ENCODE measurements at regions not wholly inside any gene's neighbourhood (a gene's known extent, or its start where the extent isn't known, plus 50 kb on each side); places are given as distances from the start of the nearest gene placed in this dataset.

DNA sequence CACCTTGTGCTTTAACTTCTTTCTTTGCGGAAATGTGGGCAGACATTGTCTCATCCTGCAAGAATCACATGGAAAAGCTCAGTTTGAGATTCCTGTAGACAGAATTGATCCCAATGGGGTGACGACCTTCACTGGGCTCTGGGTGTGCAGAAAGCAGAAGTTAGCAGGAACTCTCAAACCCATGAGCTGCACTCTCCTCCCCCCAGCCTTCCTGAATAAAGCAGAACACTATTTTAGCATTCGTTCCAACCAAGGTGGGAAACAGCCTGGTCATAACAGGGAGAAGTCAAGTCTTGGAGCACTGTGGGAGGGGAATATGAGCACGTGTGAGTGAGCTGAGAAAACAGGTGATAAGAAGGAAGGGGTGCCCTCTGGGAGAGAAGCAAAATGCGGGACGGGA is 87.4 kb upstream of the FER start:
- ChIA-PET POLR2A (no interaction called here), CTCF (no interaction called here)
- DNase-seq: no peak
- no peaks in the 10 kb centered on the region for H3K36me3 Mint-ChIP-seq (ENCODE audit: low read depth)
- ATAC-seq (ENCODE audit: low read depth): no peak
- H3K27me3 Mint-ChIP-seq: peaks cover 11% of the 10 kb centered on the region
- TF ChIP-seq, protein P1, sequence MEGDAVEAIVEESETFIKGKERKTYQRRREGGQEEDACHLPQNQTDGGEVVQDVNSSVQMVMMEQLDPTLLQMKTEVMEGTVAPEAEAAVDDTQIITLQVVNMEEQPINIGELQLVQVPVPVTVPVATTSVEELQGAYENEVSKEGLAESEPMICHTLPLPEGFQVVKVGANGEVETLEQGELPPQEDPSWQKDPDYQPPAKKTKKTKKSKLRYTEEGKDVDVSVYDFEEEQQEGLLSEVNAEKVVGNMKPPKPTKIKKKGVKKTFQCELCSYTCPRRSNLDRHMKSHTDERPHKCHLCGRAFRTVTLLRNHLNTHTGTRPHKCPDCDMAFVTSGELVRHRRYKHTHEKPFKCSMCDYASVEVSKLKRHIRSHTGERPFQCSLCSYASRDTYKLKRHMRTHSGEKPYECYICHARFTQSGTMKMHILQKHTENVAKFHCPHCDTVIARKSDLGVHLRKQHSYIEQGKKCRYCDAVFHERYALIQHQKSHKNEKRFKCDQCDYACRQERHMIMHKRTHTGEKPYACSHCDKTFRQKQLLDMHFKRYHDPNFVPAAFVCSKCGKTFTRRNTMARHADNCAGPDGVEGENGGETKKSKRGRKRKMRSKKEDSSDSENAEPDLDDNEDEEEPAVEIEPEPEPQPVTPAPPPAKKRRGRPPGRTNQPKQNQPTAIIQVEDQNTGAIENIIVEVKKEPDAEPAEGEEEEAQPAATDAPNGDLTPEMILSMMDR (IDR thresholded peaks at IDR 0.05): no peak
- H3K27ac Mint-ChIP-seq: no peak overlapping the region
- no peaks in the 10 kb centered on the region for H3K4me1 Mint-ChIP-seq
- H3K4me3 Mint-ChIP-seq: no peak overlapping the region
- intact Hi-C loops (cut with micrococcal nuclease): no loop called here
- no peaks in the 10 kb centered on the region for H3K9me3 Mint-ChIP-seq

DNA sequence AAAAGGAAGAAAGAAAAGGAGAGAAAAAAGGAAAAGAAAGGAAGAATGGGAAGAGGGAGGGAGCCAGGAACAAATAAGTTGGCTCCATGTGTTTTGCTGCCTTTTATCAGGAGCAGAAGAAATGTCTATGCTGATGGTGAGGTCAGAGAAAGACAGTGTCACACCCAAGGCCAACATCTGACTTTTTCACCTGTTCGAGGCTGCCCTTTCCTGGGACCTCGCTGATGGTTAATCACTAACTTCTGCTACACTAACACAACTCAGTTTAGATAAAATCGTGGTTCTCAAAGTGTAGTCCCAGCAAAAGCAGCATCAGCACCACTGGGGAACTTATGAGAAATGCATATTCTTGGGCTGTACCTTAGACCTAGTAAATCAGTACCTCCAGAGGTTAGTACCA is 88.2 kb upstream of the FER start:
- intact Hi-C loops (cut with micrococcal nuclease): no loop called here

DNA sequence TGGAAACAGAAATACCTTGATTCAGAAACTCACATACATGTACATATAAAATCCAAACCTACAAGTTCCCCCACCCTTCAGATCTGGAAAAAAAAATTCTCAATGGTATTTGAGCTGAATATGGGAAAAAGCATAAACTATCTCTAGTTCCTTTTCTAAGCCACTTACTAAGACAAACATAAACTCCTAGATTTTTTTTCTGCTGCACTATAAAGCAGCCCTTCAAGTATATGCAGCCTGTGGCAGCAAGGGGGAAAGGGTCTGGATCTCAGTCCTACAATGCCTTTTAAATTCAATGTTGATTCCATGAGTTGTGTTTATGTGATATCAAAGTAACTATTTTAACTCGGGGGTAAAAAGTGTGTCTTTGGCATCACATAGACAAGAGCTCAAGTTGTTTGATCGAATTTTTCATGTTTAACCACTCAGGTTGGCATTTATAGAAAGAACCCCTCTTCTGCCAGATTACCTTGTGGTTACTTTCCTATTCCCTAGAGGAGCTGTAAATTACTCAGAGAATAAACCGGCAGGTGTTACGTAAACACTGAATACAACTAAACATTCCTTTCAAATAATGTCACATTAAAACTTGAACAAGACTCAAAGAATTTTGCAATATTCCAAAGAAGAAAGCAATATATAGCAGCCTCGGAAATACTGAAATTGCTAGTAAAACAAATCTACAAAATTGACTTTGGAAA is 91.8 kb upstream of the FER start:
- ATAC-seq (ENCODE audit: low read depth): no peak
- intact Hi-C loops (cut with micrococcal nuclease): no loop called here

More for the DNA sequence above, 88.2 kb upstream of the FER start:
- TF ChIP-seq, protein P1 (IDR thresholded peaks at IDR 0.05): no peak
- POLR2A ChIA-PET: no interaction called here
- DNase-seq: no peak
- Mint-ChIP-seq H3K27me3 (peaks cover 11% of the 10 kb centered on the region), H3K36me3 (ENCODE audit: low read depth) (no peaks in the 10 kb centered on the region), H3K9me3 (no peaks in the 10 kb centered on the region), H3K27ac (no peak overlapping the region), H3K4me3 (no peak overlapping the region), H3K4me1 (no peaks in the 10 kb centered on the region)
- no peak for ATAC-seq (ENCODE audit: low read depth)
- CTCF ChIA-PET: no interaction called here

DNA sequence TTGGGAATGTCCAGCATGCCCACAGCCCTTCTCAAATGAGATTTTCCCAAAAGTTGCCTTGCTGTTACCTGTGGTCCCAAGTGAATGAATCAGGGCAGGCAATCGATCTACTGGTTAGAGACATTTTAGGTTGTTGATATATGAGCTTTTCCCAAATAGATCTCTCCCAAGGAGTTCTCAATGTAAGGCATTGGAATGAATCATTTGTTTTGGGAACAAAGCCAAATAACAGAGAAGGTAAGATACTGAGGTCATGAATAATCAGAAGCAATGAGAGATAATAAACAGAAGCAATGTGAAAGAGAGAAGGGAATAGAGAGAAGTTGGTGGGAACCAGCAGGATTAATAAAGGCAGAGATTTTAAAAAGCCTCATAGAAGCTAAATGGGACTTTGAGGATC is 93.6 kb upstream of the FER start:
- ChIA-PET CTCF (interaction anchor here (1.3 kb wide), 1 partner anchor 12 kb away, joined by 3 read pairs; no protein-coding TSS in a partner anchor), POLR2A (no interaction called here)
- Mint-ChIP-seq H3K36me3 (ENCODE audit: low read depth) (no peaks in the 10 kb centered on the region), H3K9me3 (no peaks in the 10 kb centered on the region), H3K4me3 (no peak overlapping the region), H3K4me1 (no peaks in the 10 kb centered on the region), H3K27ac (no peak overlapping the region), H3K27me3 (peaks cover 5% of the 10 kb centered on the region)
- ATAC-seq (ENCODE audit: low read depth) (no peak), DNase-seq (no peak)
- TF ChIP-seq, protein P1 (IDR thresholded peaks at IDR 0.05): no peak
- intact Hi-C loops (cut with micrococcal nuclease): no loop called here

More for the DNA sequence above, 91.8 kb upstream of the FER start:
- TF ChIP-seq, protein P1 (IDR thresholded peaks at IDR 0.05): no peak
- H3K27ac Mint-ChIP-seq: no peak overlapping the region
- no peak overlapping the region for H3K4me3 Mint-ChIP-seq
- no peak for DNase-seq
- CTCF ChIA-PET: interaction anchor here (1.8 kb wide), 1 partner anchor 13 kb away, joined by 6 read pairs; no protein-coding TSS in a partner anchor
- peaks cover 11% of the 10 kb centered on the region for H3K27me3 Mint-ChIP-seq
- POLR2A ChIA-PET: no interaction called here
- H3K36me3 Mint-ChIP-seq (ENCODE audit: low read depth): no peaks in the 10 kb centered on the region
- no peaks in the 10 kb centered on the region for H3K9me3 Mint-ChIP-seq
- H3K4me1 Mint-ChIP-seq: no peaks in the 10 kb centered on the region

DNA sequence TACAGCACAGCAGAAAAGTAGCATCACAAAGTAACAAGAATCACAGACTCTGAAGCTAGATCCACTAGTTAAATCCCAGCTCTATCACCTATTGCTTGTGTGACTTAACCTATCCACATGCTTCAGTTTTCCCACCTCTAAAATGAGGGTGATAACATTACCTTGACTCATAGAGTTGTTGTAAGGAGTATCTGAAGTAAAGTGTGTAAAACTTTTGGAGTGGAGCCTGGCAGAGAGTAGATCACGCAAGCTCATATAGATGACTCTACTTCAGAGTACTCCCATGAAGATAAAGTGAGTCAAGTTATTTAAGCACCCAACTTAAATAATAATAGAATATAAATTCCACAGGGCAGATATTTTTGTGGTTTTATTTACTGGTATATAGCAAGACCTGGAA is 94.5 kb upstream of the FER start:
- CTCF ChIA-PET: interaction anchor here (1.3 kb wide), 1 partner anchor 11 kb away, joined by 3 read pairs; no protein-coding TSS in a partner anchor
- TF ChIP-seq, protein P1 (IDR thresholded peaks at IDR 0.05): no peak
- Mint-ChIP-seq H3K27me3 (peaks cover 5% of the 10 kb centered on the region), H3K4me3 (no peak overlapping the region), H3K4me1 (no peaks in the 10 kb centered on the region), H3K27ac (no peak overlapping the region), H3K36me3 (ENCODE audit: low read depth) (no peaks in the 10 kb centered on the region), H3K9me3 (no peaks in the 10 kb centered on the region)
- ATAC-seq (ENCODE audit: low read depth): no peak
- POLR2A ChIA-PET: no interaction called here
- DNase-seq: no peak
- intact Hi-C loops (cut with micrococcal nuclease): no loop called here

All from activated B cell treated with CpG ODN at 0.5 μM for 24 hours (primary cell).